PFSK-1 (cell line): ENCODE measurements at regions not wholly inside any gene's neighbourhood (a gene's known extent, or its start where the extent isn't known, plus 50 kb on each side); places are given as distances from the start of the nearest gene placed in this dataset.

Experiments
- POLR2AphosphoS5 ChIP-seq: IDR thresholded peaks from 2 replicates; pipeline ENCODE4 v1.6.1; 2012; ENCODE audit warnings: low read depth, mild to moderate bottlenecking, control low read depth, low read length, moderate library complexity
- TAF1 ChIP-seq: IDR thresholded peaks from 2 replicates; pipeline ENCODE4 v1.6.1; 2012; ENCODE audit warnings: low read length, control low read depth, borderline replicate concordance; ENCODE audit not compliant: insufficient read depth

DNA sequence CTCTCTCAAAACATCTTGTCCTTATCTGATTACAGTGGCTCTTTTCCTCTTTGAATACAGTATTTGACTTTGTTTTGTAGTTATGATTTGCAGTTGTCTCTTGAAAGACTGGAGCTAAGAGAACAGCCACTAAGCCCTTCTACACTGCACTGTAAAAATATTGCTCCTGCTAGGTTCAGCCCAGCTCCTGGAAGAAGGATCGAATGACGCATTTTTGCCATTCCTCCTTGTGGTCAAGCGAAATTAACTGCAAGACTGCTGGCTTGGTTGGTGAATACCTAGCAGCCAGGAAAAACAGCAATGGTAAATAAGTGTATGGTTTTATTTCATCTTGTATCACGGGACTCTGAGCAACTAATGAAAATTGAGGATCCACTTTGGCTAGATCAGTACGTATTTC lies 407.8 kb upstream of the CDH2 start:
- TF ChIP-seq POLR2AphosphoS5: no peak
- TF ChIP-seq TAF1: no peak
